NCI-H2196 treated with DMSO at 0.1 percent for 48 hours (cell line): ENCODE measurements at regions not wholly inside any gene's neighbourhood (a gene's known extent, or its start where the extent isn't known, plus 50 kb on each side); places are given as distances from the start of the nearest gene placed in this dataset.

Experiments used
- DNase-seq: peaks from one replicate; lab custom pipeline; 2025; ENCODE audit not compliant: unreplicated experiment; lab: John Stamatoyannopoulos, UW

DNA sequence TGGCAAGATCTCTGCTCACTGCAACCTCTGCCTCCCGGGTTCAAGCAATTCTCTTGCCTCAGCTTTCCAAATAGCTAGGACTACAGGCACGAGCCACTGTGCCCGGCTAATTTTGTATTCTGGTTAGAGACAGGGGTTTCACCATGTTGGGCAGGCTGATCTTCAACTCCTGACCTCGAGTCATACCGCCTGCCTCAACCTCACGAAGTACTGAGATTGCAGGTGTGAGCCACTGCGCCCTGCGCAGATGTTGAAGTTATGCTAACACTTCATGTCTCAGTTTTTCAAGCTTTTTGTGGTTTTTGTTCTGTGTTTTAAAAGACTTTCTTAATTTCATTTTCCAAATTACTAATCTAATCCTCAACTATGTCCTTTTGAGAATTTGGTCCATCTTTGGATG, 154.4 kb upstream of the TLL1 start:
- no peak for DNase-seq

GRCh38 chr4:165720411-165721082, 152.5 kb upstream of the TLL1 start:
- no peak for DNase-seq

- DNase-seq = no peak
Observed at GRCh38 chr4:165721815-165722214, 151.2 kb upstream of the TLL1 start.

DNA sequence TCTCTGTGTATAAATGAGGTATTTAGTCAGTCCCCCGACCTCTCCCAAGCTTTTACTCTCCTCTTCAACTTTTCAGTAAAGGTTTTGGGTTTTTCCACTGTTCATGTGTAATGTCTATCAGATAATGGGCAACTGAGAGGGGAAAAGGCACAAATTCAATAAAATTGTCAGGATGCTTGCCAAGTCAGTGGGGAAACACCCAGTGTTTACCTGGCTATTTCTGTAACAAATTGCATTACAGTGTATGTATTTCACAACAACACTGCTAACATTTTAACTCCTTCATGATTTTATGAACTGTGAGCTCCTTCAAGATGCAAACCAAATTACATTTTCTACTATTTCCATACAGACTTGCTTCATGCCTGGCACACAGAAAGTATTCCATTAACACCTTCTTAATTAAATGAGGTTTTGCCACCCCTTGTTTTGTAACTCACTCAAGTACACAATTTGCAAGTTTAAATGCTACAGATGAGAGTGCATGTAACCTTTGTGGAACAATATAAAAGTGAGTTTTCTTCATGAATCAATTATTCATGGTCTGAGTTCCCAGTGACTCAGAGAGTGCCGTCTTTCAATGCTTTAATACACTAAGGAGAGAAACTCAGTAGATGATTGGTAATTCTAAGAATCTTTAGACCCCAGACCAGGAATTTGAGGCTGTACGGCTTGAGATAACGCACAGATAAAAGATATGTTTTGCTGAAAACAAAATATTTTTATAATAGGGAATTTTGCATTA, 149.8 kb upstream of the TLL1 start:
- no peak for DNase-seq

- no peak for DNase-seq
Observed at GRCh38 chr4:165724786-165725185, 148.3 kb upstream of the TLL1 start.

- DNase-seq = no peak
Observed at GRCh38 chr4:165725352-165725751, 147.7 kb upstream of the TLL1 start.

- DNase-seq = no peak
Observed at GRCh38 chr4:165726831-165727230, 146.2 kb upstream of the TLL1 start.

- no peak for DNase-seq
Observed at GRCh38 chr4:165737309-165737972, 135.6 kb upstream of the TLL1 start.

DNA sequence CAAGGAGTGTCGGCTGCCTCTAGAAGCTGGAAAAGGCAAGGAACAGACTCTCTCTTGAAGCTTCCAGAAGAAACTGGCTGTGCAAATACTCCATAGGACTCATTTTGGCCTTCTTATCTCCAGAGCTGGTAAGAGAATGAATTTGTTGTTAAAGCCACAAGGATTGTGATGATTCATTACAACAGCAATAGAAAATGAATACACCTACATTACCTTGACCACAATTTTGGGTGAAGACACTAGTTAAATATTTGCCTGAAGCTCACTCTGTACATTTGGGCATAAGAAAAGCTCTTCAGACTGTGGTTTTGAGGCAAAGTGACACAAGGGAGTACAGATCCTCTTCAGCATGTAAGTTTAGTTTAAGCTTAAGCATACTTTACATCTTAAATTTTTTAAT, 134.5 kb upstream of the TLL1 start:
- DNase-seq = no peak

GRCh38 chr4:165740911-165741310, 132.1 kb upstream of the TLL1 start:
- no peak for DNase-seq

DNA sequence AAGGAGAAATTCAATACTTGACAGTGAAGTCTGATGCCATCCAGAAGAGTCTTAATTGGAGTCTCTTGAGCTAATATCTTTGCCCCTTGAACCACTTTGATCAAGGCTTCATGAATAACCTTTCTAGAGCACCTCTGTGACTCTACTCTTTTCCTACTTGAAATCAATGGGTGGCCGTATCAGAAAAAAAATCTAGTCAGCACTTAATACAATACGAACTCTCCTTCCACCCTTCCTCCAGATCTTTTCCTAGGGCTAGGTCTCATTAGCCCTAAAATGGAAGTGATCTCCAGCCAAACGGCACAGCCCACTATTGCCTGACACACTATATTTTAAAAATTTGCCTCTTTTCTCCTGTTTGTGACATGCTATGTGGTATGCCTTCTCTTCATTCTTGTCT, 129.6 kb upstream of the TLL1 start:
- DNase-seq = no peak

DNA sequence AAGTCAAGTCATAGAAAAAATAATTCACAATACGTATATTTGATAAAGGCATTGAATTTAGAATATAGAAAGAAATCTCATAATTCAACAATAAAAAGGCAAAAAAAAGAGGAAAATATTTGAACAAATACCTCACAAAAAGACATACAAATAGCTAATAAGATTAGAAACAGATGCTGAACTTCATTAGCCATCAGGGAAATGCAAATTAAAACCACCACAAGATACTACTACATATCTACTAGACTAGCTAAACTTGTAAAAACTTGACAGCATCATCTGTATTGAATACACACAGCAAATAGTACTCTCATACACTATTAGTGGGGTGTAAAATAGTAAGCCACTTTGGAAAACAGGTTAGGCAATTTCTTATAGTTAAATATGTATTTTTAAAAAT, 128.7 kb upstream of the TLL1 start:
- DNase-seq = no peak

- no peak for DNase-seq
Observed at GRCh38 chr4:165748321-165748720, 124.7 kb upstream of the TLL1 start.

DNA sequence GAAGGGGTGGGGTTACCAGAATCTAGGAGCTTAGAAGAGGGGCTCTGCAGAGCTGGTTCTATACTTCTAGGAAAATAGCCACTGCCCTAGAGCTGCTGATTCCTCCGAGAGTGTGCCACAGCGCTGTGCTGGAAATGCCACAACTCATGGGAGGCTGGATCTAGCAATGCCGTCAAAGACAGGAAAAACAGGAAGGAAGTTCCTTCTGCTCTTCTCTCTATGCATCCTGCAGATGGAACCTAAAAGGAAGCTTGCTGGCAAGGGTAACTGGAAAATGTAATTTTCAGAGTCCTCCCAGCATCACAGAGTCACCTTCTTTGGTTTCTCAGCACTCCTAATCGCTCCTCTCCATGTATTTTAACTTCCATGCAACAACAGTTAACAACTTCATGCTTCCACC, 121.2 kb upstream of the TLL1 start:
- DNase-seq = no peak

DNA sequence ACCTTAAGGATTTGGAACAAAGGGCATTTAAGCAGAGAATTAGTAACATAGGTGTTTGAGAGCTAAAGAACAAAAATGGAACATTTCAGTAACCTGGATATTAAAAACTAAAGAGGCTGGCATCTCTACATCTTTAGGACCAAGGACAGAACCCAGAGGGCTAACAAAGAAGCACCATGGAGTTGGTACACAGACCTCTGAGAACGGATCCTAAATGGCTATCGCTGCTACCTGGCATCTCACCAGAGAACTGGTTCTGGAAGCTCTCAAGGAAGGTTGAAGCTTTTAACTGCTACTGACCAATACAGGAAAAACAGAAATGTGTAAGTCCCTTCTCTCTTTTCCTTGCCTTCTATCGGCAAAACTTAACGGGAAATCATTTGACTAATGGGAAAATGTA, 118.4 kb upstream of the TLL1 start:
- no peak for DNase-seq

- DNase-seq = no peak
Observed at GRCh38 chr4:165756836-165757235, 116.2 kb upstream of the TLL1 start.

DNA sequence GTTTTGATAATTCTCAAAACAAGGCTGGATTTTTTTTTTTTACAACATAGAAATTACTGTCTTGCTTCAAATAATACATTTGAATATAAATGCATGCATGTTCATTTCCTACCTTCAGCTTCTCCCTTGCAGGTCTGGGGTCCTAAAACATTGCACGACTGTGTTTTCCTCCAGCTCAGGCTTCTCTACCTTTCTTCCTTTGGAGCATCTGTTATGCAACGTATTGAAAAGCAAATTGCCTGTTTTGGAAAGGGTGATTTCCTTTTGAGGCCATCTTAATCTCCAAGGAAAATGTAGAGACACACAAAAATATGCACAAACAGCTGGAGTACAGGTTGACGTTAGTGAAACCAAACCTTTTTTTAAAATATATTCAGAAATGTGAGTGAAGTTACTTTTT, 115.6 kb upstream of the TLL1 start:
- no peak for DNase-seq

GRCh38 chr4:165758086-165758485, 115.0 kb upstream of the TLL1 start:
- DNase-seq = no peak

DNA sequence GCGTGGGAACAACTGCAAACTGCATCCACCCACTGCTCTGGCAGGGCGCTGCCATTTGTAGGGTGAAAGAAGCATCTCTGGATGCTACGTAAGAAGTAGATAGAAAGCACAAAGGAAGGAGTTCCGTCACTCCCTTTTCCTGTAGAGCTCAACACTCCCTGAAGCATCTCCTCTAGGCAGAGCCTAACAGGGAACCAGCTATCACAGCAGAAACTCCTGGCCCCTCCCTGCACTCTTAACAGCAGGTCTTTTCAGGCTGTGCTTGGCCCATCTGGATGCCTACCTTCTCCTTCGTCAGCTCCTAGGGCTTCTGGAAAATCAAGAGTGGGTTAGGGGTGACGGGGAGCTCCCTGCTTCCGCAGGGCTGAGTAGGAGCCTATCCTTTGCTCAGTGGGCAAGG, 112.9 kb upstream of the TLL1 start:
- no peak for DNase-seq

DNA sequence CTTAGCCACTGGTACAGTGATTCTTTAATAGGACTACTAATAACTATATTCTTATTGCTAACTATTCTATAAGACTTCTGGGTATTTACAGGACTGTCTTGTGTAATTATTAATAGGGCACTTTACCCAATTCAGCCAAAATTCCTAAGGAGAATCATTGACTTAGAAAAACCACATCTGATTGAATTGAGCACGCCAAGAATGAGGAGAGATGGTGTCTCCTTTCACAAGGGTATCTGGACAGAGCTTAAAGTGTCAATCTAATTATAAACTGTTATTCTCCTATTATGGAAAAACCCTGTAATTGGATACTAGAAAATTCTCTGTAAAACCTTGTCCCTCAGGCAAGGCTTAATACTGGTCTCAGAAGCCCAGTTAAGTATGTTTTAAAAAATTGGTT, 111.1 kb upstream of the TLL1 start:
- no peak for DNase-seq

- DNase-seq = no peak
Observed at GRCh38 chr4:165763640-165764039, 109.4 kb upstream of the TLL1 start.

DNA sequence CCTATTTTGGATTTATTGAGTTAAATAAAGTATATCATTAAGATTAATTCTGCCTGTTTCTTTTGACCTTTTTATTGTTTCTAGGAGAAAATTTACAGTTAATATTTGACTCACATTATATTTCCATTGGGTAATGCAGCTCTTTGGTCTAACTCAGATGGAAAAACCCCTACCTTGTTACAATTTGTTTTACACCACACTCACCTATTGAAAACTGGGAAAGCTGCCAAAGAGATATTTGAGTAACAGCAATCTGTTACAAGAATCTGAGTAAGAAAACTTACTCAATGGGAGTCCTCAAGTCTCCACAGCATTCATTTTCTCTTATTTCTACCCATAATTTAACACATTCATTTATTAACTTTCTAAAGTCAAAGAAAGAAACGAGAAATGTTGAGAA, 108.0 kb upstream of the TLL1 start:
- DNase-seq = no peak
